ENCODE measurements at regions not wholly inside any gene's neighbourhood (a gene's known extent, or its start where the extent isn't known, plus 50 kb on each side); places are given as distances from the start of the nearest gene placed in this dataset.

DNA sequence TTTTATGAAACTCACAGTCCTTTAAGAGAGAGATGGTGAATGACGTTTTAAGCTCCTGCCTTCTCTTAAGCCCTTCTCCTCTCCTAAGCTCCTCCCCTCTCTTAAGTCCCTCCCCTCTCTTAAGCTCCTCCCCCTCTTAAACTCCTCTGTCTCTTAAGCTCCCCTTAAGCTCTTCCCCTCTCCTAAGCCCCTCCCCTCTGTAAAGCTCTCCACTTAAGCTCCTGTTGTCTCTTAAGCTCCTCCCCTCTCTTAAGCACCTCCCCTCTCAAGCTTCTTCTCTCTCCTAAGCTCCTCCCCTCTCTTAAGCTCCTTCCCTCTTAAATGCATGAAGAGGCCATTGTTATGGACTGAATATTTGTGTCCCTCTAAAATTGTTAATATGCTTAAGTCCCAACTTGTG, 1180.6 kb upstream of the AUTS2 start:
- H3K36me3 ChIP-seq (ENCODE audit: insufficient read depth) = no peaks in the 10 kb centered on the region
- H3K27ac ChIP-seq = no peak overlapping the region
- H3K27me3 ChIP-seq (ENCODE audit: insufficient read depth, low read depth) = no peaks in the 10 kb centered on the region
- H2AFZ ChIP-seq (ENCODE audit: low read depth) = no peak overlapping the region
- H3K79me2 ChIP-seq (ENCODE audit: insufficient read depth, low read depth) = no peaks in the 10 kb centered on the region
- TF ChIP-seq, protein P1, sequence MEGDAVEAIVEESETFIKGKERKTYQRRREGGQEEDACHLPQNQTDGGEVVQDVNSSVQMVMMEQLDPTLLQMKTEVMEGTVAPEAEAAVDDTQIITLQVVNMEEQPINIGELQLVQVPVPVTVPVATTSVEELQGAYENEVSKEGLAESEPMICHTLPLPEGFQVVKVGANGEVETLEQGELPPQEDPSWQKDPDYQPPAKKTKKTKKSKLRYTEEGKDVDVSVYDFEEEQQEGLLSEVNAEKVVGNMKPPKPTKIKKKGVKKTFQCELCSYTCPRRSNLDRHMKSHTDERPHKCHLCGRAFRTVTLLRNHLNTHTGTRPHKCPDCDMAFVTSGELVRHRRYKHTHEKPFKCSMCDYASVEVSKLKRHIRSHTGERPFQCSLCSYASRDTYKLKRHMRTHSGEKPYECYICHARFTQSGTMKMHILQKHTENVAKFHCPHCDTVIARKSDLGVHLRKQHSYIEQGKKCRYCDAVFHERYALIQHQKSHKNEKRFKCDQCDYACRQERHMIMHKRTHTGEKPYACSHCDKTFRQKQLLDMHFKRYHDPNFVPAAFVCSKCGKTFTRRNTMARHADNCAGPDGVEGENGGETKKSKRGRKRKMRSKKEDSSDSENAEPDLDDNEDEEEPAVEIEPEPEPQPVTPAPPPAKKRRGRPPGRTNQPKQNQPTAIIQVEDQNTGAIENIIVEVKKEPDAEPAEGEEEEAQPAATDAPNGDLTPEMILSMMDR (conservative IDR thresholded peaks at IDR 0.05; ENCODE audit: low read depth, low read length) = no peak
- H3K4me2 ChIP-seq = no peak overlapping the region
- H3K4me3 ChIP-seq (IDR thresholded peaks at IDR 0.05; ENCODE audit: insufficient read depth, low read depth, low read length) = no peak overlapping the region
- H3K4me1 ChIP-seq (ENCODE audit: low read depth, poor library complexity, severe bottlenecking) = no peaks in the 10 kb centered on the region
- H4K20me1 ChIP-seq (ENCODE audit: insufficient read depth) = no peaks in the 10 kb centered on the region
- H3K9ac ChIP-seq = no peak overlapping the region

DNA sequence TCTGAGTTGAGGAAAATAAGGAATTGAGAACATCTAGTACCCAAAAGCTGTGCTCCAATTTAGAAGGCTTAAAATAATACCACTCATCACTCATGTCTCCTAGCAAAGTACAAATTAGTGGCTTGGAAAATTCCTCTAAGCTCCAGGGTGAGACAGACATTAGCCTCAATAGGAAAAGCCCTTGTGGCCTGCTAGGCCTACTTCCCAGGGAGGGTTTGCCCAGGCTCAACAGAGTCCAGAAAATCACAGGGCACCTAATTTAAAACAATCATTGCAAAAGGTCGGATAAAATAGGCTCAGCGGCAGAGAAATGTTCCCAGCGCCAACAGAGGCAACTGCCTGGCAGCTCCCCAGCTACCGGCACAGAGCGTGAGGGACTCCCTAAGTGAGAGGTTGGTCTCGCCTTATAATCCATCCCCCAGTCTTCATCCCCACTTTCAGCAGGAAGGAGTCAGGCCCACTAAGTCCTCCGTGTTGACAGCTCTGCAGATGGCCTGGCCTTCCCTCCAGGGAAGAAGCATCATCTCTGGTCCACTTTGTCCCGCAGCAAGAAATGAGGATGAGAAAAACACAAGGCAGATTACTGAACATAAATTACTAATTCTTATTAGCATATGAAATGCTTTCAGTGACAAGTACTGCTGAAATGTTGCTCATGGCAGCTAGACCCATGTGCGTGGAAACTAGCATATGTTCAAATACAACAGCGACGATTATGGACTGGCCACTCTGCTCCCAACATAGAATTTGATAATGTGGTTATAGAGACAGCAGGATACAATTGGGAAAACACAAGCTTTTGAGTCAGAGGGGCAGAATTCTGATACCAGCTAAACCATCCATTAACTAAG, 1177.7 kb upstream of the AUTS2 start:
- Histone ChIP-seq H3K27me3 (ENCODE audit: insufficient read depth, low read depth) (no peaks in the 10 kb centered on the region), H3K4me3 (IDR thresholded peaks at IDR 0.05; ENCODE audit: insufficient read depth, low read depth, low read length) (no peak overlapping the region), H3K36me3 (ENCODE audit: insufficient read depth) (no peaks in the 10 kb centered on the region), H3K9ac (no peak overlapping the region), H3K4me2 (no peak overlapping the region), H3K79me2 (ENCODE audit: insufficient read depth, low read depth) (no peaks in the 10 kb centered on the region), H3K27ac (no peak overlapping the region), H2AFZ (ENCODE audit: low read depth) (no peak overlapping the region), H3K4me1 (ENCODE audit: low read depth, poor library complexity, severe bottlenecking) (no peaks in the 10 kb centered on the region), H4K20me1 (ENCODE audit: insufficient read depth) (no peaks in the 10 kb centered on the region)
- TF ChIP-seq, protein P1 (conservative IDR thresholded peaks at IDR 0.05; ENCODE audit: low read depth, low read length) = no peak

DNA sequence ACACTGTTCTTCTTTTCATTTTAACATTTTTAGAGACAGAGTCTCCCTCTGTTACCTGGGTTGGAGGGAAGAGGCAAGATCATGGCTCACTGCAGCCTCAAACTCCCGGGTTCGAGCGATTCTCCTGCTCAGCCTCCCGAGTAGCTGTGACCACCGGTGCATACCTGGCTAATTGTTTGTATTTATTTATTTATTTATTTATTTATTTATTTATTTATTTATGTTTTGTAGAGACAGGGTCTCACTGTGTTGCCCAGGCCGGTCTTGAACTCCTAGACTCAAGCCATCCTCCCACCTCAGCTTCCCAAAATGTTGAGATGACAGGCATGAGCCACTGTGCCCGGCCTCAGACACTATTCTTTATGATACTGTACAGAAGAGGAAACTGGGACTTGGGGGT, 1176.6 kb upstream of the AUTS2 start:
- Histone ChIP-seq H4K20me1 (ENCODE audit: insufficient read depth) (no peaks in the 10 kb centered on the region), H3K79me2 (ENCODE audit: insufficient read depth, low read depth) (no peaks in the 10 kb centered on the region), H3K4me2 (no peak overlapping the region), H3K4me3 (IDR thresholded peaks at IDR 0.05; ENCODE audit: insufficient read depth, low read depth, low read length) (no peak overlapping the region), H3K4me1 (ENCODE audit: low read depth, poor library complexity, severe bottlenecking) (no peaks in the 10 kb centered on the region), H3K27me3 (ENCODE audit: insufficient read depth, low read depth) (no peaks in the 10 kb centered on the region), H3K9ac (no peak overlapping the region), H3K27ac (no peak overlapping the region), H2AFZ (ENCODE audit: low read depth) (no peak overlapping the region), H3K36me3 (ENCODE audit: insufficient read depth) (no peaks in the 10 kb centered on the region)
- TF ChIP-seq, protein P1 (conservative IDR thresholded peaks at IDR 0.05; ENCODE audit: low read depth, low read length) = no peak

DNA sequence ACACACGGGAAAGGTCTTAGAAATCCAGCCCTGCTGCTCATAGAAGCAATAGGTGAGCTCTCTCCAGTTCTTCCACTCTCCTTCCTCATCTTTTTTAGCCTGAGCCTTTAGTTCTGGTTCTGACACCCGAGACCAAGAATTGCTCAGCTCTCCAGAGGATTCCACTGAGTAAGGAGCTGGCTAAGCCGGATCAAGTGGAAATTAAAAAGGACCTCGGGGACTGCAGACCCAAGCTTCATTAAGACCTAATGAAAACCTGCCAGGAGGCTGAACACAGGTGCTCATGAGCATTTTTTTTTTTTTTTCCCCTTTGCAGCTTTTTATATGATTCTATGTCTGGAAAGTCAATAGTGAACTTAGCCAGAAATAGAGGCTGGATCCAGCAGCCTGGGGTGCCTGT, 1176.0 kb upstream of the AUTS2 start:
- H3K4me3 ChIP-seq (IDR thresholded peaks at IDR 0.05; ENCODE audit: insufficient read depth, low read depth, low read length) = no peak overlapping the region
- no peaks in the 10 kb centered on the region for H3K36me3 ChIP-seq (ENCODE audit: insufficient read depth)

More for the DNA sequence above, 1176.0 kb upstream of the AUTS2 start:
- TF ChIP-seq, protein P1 (conservative IDR thresholded peaks at IDR 0.05; ENCODE audit: low read depth, low read length) = no peak
- Histone ChIP-seq H3K9ac (no peak overlapping the region), H3K27me3 (ENCODE audit: insufficient read depth, low read depth) (no peaks in the 10 kb centered on the region), H2AFZ (ENCODE audit: low read depth) (no peak overlapping the region), H4K20me1 (ENCODE audit: insufficient read depth) (no peaks in the 10 kb centered on the region), H3K4me2 (no peak overlapping the region), H3K27ac (no peak overlapping the region), H3K79me2 (ENCODE audit: insufficient read depth, low read depth) (no peaks in the 10 kb centered on the region), H3K4me1 (ENCODE audit: low read depth, poor library complexity, severe bottlenecking) (no peaks in the 10 kb centered on the region)
